Activated B cell treated with CpG ODN at 0.5 μM for 24 hours (primary cell): ENCODE measurements at regions not wholly inside any gene's neighbourhood (a gene's known extent, or its start where the extent isn't known, plus 50 kb on each side); places are given as distances from the start of the nearest gene placed in this dataset.

Experiments
- ATAC-seq: fragments of 200-7000 bp; cut with Tn5 transposase; one replicate; pipeline ENCODE4 v1.10.0; 2021; ENCODE audit warnings: low read depth, mild to moderate bottlenecking, moderate library complexity
- CTCF ChIA-PET: fragments of 350-600 bp; sonication (Branson Sonifier 250); formaldehyde crosslinking; loops from one replicate; lab custom pipeline; 2021; ENCODE audit warnings: antibody characterized with exemption; lab: Charles Lee
- POLR2A ChIA-PET: fragments of 350-600 bp; sonication (Branson Sonifier 250); formaldehyde crosslinking; loops from one replicate; lab custom pipeline; 2021; ENCODE audit warnings: antibody characterized with exemption; lab: Charles Lee
- DNase-seq: peaks from one replicate; pipeline ENCODE4 v3.0.0; 2022
- H3K27ac Mint-ChIP-seq: one replicate; pipeline ENCODE4 v1.8.0; 2020; ENCODE audit warnings: mixed read lengths
- H3K27me3 Mint-ChIP-seq: one replicate; pipeline ENCODE4 v1.8.0; 2021; ENCODE audit warnings: mixed read lengths
- H3K36me3 Mint-ChIP-seq: one replicate; pipeline ENCODE4 v1.8.0; 2021; ENCODE audit warnings: low read depth, mixed read lengths
- H3K4me1 Mint-ChIP-seq: one replicate; pipeline ENCODE4 v1.8.0; 2021; ENCODE audit warnings: mixed read lengths
- H3K4me3 Mint-ChIP-seq: one replicate; pipeline ENCODE4 v1.8.0; 2020; ENCODE audit warnings: mild to moderate bottlenecking, mixed read lengths
- H3K9me3 Mint-ChIP-seq: one replicate; pipeline ENCODE4 v1.8.0; 2020; ENCODE audit warnings: mixed read lengths
- CTCF ChIP-seq: fragments of 200-600 bp; IDR thresholded peaks from one replicate; pipeline ENCODE4 v1.8.0; 2022; ENCODE audit warnings: antibody characterized with exemption, mild to moderate bottlenecking
- intact Hi-C: fragments of 100-400 bp; cut with micrococcal nuclease; formaldehyde crosslinking; loops from one replicate; pipeline ENCODE4 v1.15.1; 2024

- POLR2A ChIA-PET: no interaction called here
- no peak overlapping the region for H3K4me3 Mint-ChIP-seq
- no peak overlapping the region for H3K27ac Mint-ChIP-seq
- peaks cover 4% of the 10 kb centered on the region for H3K9me3 Mint-ChIP-seq
- ATAC-seq: no peak
- no peak for TF ChIP-seq CTCF
- no peaks in the 10 kb centered on the region for H3K4me1 Mint-ChIP-seq
- peaks cover 3% of the 10 kb centered on the region for H3K27me3 Mint-ChIP-seq
- H3K36me3 Mint-ChIP-seq: no peaks in the 10 kb centered on the region
- intact Hi-C loops: no loop called here
- CTCF ChIA-PET: no interaction called here
- DNase-seq: no peak
Measured at GRCh38 chr9:84586662-84587061, 82.9 kb upstream of the NTRK2 start.

GRCh38 chr9:84587153-84587552, 82.4 kb upstream of the NTRK2 start:
- Mint-ChIP-seq H3K27ac (no peak overlapping the region), H3K4me3 (no peak overlapping the region)
- intact Hi-C loops: no loop called here

GRCh38 chr9:84589542-84589941, 80.0 kb upstream of the NTRK2 start:
- Mint-ChIP-seq H3K27ac (no peak overlapping the region), H3K9me3 (no peaks in the 10 kb centered on the region), H3K4me1 (no peaks in the 10 kb centered on the region), H3K27me3 (peaks cover 3% of the 10 kb centered on the region), H3K36me3 (no peaks in the 10 kb centered on the region), H3K4me3 (no peak overlapping the region)
- ChIA-PET POLR2A (no interaction called here), CTCF (no interaction called here)
- intact Hi-C loops: no loop called here
- no peak for DNase-seq
- TF ChIP-seq CTCF: no peak
- ATAC-seq: no peak

More at GRCh38 chr9:84587153-84587552, 82.4 kb upstream of the NTRK2 start:
- Mint-ChIP-seq H3K36me3 (no peaks in the 10 kb centered on the region), H3K27me3 (peaks cover 3% of the 10 kb centered on the region), H3K4me1 (no peaks in the 10 kb centered on the region), H3K9me3 (peaks cover 2% of the 10 kb centered on the region)
- POLR2A ChIA-PET: no interaction called here
- no peak for DNase-seq
- CTCF ChIA-PET: no interaction called here
- no peak for TF ChIP-seq CTCF
- ATAC-seq: no peak

- no peaks in the 10 kb centered on the region for H3K4me1 Mint-ChIP-seq
- POLR2A ChIA-PET: no interaction called here
- intact Hi-C loops: no loop called here
- ATAC-seq: no peak
- no peaks in the 10 kb centered on the region for H3K36me3 Mint-ChIP-seq
- CTCF ChIA-PET: no interaction called here
- H3K27me3 Mint-ChIP-seq: peaks cover 3% of the 10 kb centered on the region
- TF ChIP-seq CTCF: no peak
- no peak overlapping the region for H3K27ac Mint-ChIP-seq
- DNase-seq: no peak
- H3K4me3 Mint-ChIP-seq: no peak overlapping the region
- H3K9me3 Mint-ChIP-seq: no peaks in the 10 kb centered on the region
Measured at GRCh38 chr9:84590706-84591105, 78.8 kb upstream of the NTRK2 start.

- DNase-seq (no peak), ATAC-seq (no peak)
- ChIA-PET CTCF (no interaction called here), POLR2A (no interaction called here)
- no peak overlapping the region for H3K27ac Mint-ChIP-seq
- no peaks in the 10 kb centered on the region for H3K9me3 Mint-ChIP-seq
- H3K36me3 Mint-ChIP-seq: no peaks in the 10 kb centered on the region
- peaks cover 3% of the 10 kb centered on the region for H3K27me3 Mint-ChIP-seq
- intact Hi-C loops: no loop called here
- no peak for TF ChIP-seq CTCF
- no peak overlapping the region for H3K4me3 Mint-ChIP-seq
- H3K4me1 Mint-ChIP-seq: peaks cover 4% of the 10 kb centered on the region
Measured at GRCh38 chr9:84592918-84593317, 76.6 kb upstream of the NTRK2 start.
